ENCODE measurements at regions not wholly inside any gene's neighbourhood (a gene's known extent, or its start where the extent isn't known, plus 50 kb on each side); places are given as distances from the start of the nearest gene placed in this dataset.

DNA sequence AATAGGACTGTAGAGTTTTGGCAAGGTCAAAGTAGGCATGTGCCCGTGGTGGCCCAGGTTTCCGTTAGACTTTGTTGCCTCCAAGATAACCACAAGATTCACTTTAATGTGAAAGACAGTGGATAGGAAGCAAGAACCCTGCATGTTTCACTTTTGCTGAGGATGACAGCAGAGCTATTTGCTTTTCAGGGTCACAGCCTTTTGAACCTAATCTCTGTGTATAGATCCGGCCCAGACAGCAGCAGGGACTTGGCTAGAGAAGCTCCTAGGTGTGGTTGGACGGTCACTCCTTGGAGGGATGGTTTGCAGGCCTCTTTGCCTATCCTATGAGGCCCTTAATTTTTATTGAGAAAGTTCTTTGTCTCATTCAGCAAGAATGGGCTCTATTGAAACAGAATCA, 538.8 kb downstream of the HACE1 start:
- TF ChIP-seq, protein P1, sequence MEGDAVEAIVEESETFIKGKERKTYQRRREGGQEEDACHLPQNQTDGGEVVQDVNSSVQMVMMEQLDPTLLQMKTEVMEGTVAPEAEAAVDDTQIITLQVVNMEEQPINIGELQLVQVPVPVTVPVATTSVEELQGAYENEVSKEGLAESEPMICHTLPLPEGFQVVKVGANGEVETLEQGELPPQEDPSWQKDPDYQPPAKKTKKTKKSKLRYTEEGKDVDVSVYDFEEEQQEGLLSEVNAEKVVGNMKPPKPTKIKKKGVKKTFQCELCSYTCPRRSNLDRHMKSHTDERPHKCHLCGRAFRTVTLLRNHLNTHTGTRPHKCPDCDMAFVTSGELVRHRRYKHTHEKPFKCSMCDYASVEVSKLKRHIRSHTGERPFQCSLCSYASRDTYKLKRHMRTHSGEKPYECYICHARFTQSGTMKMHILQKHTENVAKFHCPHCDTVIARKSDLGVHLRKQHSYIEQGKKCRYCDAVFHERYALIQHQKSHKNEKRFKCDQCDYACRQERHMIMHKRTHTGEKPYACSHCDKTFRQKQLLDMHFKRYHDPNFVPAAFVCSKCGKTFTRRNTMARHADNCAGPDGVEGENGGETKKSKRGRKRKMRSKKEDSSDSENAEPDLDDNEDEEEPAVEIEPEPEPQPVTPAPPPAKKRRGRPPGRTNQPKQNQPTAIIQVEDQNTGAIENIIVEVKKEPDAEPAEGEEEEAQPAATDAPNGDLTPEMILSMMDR (IDR thresholded peaks at IDR 0.05), result no peak
- TF ChIP-seq EP300 (IDR thresholded peaks at IDR 0.05), result no peak
- no peak for TF ChIP-seq POLR2A (IDR thresholded peaks at IDR 0.05; ENCODE audit: low read depth)

Data from esophagus muscularis mucosa (tissue), 4 donors.